Astrocyte of the spinal cord (primary cell): ENCODE measurements at regions not wholly inside any gene's neighbourhood (a gene's known extent, or its start where the extent isn't known, plus 50 kb on each side); places are given as distances from the start of the nearest gene placed in this dataset.

ENCODE experiments used
- DNase-seq: peaks from one replicate; pipeline ENCODE4 v3.0.0; 2011; ENCODE audit warnings: low read depth, low spot score
- H3K4me3 ChIP-seq: 2 replicates; pipeline ENCODE4 v1.5.1; 2011; ENCODE audit warnings: low read depth, mild to moderate bottlenecking, low read length, moderate library complexity
- in situ Hi-C: cut with HindIII; loops from 2 replicates; pipeline ENCODE4 v1.10.0; 2017; ENCODE audit warnings: low sequenced_read_pairs
- TF ChIP-seq, protein P1 (sequence below): IDR thresholded peaks from 2 replicates; pipeline ENCODE4 v1.5.1; 2012; ENCODE audit warnings: low read depth, mild to moderate bottlenecking, low read length, inconsistent platforms

DNA sequence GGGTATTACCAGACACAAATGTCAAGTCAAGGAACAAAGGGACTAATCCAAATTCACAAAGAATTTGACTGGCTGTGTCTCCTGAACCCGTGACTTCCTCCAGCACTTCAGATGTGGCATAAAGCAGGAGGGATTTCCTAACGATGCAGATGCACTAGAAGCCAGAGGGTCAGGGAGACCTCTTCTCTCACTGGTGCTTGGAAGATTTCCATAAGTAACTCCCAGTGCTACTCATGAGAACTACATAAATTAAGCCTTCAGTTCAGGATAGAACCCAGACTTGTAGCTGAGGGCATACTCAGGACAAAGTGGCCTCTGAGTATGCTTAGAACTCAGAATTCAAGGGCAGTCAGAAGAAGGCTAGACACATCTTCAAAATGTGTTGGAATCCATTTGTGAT lies 83.6 kb upstream of the NRIP1 start:
- in situ Hi-C loops = no loop called here
- TF ChIP-seq, protein P1, sequence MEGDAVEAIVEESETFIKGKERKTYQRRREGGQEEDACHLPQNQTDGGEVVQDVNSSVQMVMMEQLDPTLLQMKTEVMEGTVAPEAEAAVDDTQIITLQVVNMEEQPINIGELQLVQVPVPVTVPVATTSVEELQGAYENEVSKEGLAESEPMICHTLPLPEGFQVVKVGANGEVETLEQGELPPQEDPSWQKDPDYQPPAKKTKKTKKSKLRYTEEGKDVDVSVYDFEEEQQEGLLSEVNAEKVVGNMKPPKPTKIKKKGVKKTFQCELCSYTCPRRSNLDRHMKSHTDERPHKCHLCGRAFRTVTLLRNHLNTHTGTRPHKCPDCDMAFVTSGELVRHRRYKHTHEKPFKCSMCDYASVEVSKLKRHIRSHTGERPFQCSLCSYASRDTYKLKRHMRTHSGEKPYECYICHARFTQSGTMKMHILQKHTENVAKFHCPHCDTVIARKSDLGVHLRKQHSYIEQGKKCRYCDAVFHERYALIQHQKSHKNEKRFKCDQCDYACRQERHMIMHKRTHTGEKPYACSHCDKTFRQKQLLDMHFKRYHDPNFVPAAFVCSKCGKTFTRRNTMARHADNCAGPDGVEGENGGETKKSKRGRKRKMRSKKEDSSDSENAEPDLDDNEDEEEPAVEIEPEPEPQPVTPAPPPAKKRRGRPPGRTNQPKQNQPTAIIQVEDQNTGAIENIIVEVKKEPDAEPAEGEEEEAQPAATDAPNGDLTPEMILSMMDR = no peak
- no peak for DNase-seq
- H3K4me3 ChIP-seq = no peak overlapping the region

DNA sequence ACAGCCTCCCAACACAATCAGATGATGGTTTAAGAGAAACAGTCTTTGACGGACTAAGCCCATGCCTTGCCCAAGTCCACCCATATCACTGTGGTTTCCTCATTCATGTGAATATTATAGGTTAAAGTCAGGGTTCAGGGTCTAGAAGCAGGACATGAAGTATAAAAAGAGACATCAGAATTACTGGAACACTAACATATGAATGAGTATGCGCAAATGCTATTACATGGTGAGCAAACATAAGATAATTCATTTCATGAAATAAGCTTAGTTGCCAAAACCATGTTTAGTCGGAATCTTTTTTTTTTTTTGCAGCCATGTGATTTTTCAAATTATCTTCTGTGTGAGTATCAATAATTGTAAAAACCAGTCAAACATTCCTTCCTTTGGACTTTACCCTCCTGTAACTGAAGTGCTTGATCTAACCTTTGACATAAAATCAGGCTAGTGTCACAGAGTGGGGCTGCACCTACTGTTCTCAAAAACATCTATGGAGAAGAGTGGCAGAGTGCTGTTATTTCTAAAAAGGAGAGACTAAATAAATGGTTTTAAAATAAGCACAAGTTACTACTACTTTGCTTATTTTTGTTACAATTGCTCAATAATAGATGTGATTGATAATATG lies 84.9 kb upstream of the NRIP1 start:
- in situ Hi-C loops = no loop called here

DNA sequence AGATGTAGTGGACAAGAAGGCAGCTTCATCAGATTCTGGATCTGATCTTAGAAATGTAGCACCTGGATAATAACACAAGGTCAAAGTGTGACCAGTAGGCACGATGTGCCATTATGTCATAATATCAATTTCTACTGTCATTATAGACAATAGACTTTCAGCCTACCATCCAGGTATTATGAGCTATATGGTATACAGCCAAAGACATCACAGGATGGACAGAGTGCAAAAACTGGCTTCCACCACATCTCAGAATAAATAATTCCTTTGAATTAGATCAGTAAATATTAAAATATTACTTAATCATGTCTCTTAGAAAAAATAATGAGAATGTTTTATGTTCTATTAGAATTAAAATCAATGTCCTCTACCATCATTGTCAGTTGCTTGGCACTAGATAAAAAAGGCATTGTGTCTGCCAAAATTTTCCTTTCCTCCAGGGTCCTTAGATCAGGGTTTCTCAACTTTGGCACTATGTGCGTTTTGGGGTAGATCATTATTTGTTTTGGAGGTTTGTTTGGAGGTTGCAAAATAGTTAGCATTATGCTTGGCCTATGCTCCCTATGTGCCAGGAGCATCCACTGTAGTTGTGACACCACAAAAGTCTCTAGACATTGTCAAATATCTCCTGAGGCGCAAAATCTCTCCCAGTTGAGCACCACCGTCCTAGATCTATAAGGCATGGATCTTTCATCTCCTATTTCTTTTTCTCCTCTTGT lies 86.7 kb upstream of the NRIP1 start:
- TF ChIP-seq, protein P1 = no peak
- no peak for DNase-seq
- in situ Hi-C loops = no loop called here
- no peak overlapping the region for H3K4me3 ChIP-seq

More for the DNA sequence above, 84.9 kb upstream of the NRIP1 start:
- DNase-seq = no peak
- TF ChIP-seq, protein P1 = no peak
- H3K4me3 ChIP-seq = no peak overlapping the region

DNA sequence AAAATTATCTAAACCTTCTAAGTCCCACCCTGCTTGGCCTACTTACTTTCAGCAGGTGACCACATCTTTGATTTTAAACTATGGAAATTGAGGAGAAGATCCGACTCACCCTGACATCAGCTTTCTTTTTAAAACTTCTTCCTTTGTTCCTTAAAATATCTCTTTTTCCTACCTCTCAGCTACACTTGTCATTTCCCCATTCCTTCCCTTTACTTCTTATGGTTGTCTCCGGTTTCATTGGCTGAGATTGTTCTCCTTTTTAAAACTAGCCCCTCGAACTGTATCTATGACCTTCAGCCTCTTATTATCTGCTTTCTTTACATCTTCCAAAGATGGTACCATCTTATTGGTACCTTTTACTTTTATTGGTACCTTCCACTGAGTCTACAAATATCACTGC lies 87.8 kb upstream of the NRIP1 start:
- in situ Hi-C loops = no loop called here
- DNase-seq = no peak
- TF ChIP-seq, protein P1 = no peak
- no peak overlapping the region for H3K4me3 ChIP-seq

DNA sequence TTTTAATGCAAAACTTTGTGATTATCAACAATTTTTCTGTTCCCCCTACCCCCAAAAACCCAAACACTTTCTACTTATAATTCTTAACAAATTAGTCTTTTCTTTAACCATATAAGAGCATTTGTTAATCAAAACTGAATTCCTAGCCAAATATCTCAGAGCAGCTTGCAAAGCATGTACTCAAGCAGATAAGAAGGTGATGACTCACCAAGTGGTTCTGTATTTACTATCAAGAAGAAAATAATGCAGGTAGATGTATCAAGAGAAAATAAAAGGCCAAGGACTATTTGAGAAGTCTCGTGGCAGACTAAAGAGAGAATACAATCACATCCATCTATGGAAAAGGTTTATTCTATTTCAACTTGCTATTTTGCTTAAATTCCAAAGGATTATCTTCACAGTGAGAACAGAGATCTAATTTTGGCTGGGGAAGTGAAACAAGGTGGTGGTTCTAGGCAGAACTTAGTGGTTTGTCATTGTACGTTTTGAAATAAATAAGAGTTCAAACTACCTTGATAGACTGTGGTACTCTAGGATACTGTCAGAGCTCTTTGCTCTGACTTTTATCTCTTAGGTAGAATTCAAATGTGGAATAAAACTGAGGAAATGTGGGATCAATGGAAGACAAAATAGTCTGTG lies 94.7 kb upstream of the NRIP1 start:
- no peak overlapping the region for H3K4me3 ChIP-seq
- in situ Hi-C loops = no loop called here
- TF ChIP-seq, protein P1 = no peak
- DNase-seq = peak; percentile 12

DNA sequence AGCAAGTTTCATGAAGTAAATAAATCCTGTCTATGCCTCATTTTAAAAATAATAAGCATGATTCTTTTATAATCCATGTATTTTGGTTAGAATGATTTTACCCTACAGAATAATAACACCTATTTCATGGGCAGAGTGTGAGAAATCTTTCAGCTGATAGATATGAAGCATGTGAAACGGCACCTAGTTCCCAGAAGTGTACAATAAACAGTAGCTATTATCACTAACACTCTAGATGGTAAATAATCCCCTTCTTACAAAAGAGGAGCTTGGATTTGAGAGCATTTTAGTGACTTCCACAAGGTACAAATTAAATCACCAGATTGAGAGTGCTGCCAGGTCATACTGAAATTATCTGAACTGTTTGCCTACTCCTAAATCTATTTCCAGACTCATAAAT lies 95.3 kb upstream of the NRIP1 start:
- in situ Hi-C loops = no loop called here
- TF ChIP-seq, protein P1 = no peak
- no peak for DNase-seq
- H3K4me3 ChIP-seq = no peak overlapping the region
